C4-2B (cell line): ENCODE measurements at regions not wholly inside any gene's neighbourhood (a gene's known extent, or its start where the extent isn't known, plus 50 kb on each side); places are given as distances from the start of the nearest gene placed in this dataset.

ENCODE experiments used
- H3K27ac ChIP-seq: fragments of 450-650 bp; 2 replicates; pipeline ENCODE4 v1.5.1; 2017
- ZFX ChIP-seq: fragments of 450-650 bp; IDR thresholded peaks from 2 replicates; pipeline ENCODE4 v1.6.1; 2017
- TF ChIP-seq, protein P1 (sequence below): fragments of 450-650 bp; conservative IDR thresholded peaks from 2 replicates; pipeline ENCODE4 v1.5.1; 2017; ENCODE audit warnings: mild to moderate bottlenecking

DNA sequence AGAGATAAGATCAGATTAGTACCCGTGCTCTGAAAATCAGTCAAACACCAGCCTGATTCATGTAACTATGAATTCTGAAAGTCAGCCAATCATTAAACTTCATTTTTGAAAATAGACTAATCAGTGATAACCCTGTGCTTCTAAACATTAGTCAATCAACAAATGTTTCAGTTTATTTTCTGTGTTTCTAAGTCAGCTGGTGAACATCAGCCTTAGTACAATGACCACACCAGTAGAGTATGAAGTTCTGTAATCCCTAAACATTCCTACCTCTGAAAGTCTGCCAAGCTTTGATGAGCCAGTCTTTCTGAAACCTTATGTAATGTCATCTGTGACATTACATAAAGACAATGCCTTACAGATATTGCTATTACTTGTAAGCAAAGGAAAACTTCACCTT lies 807.4 kb upstream of the CRIM1 start:
- H3K27ac ChIP-seq: no peak overlapping the region
- TF ChIP-seq ZFX: no peak
- TF ChIP-seq, protein P1, sequence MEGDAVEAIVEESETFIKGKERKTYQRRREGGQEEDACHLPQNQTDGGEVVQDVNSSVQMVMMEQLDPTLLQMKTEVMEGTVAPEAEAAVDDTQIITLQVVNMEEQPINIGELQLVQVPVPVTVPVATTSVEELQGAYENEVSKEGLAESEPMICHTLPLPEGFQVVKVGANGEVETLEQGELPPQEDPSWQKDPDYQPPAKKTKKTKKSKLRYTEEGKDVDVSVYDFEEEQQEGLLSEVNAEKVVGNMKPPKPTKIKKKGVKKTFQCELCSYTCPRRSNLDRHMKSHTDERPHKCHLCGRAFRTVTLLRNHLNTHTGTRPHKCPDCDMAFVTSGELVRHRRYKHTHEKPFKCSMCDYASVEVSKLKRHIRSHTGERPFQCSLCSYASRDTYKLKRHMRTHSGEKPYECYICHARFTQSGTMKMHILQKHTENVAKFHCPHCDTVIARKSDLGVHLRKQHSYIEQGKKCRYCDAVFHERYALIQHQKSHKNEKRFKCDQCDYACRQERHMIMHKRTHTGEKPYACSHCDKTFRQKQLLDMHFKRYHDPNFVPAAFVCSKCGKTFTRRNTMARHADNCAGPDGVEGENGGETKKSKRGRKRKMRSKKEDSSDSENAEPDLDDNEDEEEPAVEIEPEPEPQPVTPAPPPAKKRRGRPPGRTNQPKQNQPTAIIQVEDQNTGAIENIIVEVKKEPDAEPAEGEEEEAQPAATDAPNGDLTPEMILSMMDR: no peak

DNA sequence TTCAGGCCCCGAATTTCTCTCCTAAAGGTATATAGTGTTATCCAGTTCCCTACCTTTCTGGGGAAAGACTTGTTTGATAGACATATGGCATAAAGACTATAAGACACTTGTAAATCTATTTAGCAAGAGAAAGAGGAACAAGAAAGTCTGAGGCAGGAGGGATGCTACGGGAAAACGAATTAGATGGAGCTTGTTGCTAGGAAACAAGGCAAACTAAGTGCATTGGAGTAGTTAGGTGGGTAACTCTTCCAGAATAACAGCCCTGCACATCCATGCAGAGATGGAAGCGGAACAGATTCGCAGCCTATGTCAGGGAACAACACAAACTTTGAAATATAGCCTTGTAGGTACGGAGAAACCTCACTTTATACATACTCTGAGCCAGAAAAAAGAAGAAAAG lies 810.3 kb upstream of the CRIM1 start:
- H3K27ac ChIP-seq: no peak overlapping the region

DNA sequence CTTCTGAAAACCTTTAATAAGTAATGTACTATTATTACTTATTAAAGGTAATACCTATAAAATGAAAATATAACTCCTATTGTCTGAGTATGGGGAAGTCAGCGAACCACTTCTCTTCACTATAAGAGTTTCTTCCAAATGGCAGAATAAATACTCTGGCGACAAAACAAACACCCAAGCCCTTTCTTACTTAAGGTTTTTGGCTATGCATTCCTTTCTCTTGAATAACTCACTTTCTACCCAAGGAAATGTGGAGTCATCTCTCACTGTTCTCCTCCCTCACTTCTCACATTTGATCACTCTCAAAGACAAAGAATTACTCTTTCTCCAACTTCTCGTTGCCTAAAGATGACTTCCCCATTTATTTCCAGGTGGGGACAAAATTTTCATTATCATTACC lies 816.8 kb upstream of the CRIM1 start:
- H3K27ac ChIP-seq: no peak overlapping the region
- TF ChIP-seq, protein P1: no peak
- no peak for TF ChIP-seq ZFX

More for the DNA sequence above, 810.3 kb upstream of the CRIM1 start:
- no peak for TF ChIP-seq ZFX
- TF ChIP-seq, protein P1: no peak

DNA sequence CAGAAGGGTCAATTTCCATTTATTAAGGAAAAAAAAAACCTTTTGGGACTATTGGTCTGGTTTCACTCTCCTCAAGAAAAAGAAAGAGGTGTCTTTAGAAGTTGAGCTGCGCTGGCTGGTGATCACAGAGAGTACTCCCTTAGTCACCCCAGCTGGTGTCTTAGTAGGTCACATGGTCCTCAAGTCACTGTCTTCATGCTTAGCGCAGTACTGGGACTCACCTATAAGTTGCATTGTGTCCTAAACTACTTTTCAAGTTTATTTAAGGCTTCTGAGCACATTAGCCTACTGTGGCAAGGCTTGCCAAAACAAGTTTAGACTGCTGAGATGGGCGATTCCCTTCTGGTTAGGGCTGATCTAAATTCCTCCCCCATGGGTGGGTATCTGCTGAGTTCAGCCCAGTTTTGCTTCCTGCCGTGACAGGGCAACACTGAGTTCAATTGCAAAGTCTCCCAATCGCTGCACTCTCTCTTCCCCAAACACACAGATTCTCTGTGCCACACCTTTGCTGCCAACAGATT lies 824.9 kb upstream of the CRIM1 start:
- H3K27ac ChIP-seq: no peak overlapping the region
- no peak for TF ChIP-seq ZFX
- TF ChIP-seq, protein P1: no peak

DNA sequence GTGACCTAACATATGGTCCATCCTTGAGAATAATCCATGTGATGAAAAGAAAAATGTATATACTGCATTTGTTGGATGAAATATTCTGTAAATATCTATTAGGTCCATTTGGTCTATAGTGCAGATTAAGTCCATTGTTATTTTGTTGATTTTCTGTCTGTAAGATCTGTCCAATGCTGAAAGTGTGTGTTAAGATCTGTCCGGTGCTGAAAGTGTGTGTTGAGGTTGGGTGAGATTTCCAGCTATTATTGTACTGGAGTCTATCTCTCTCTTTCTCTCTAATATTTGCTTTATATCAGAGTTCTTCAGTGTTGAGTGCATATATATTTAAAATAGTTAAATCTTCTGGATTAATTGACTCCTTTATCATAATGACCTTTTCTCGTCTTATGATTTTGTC lies 828.8 kb upstream of the CRIM1 start:
- no peak overlapping the region for H3K27ac ChIP-seq
- TF ChIP-seq ZFX: no peak
- TF ChIP-seq, protein P1: no peak

DNA sequence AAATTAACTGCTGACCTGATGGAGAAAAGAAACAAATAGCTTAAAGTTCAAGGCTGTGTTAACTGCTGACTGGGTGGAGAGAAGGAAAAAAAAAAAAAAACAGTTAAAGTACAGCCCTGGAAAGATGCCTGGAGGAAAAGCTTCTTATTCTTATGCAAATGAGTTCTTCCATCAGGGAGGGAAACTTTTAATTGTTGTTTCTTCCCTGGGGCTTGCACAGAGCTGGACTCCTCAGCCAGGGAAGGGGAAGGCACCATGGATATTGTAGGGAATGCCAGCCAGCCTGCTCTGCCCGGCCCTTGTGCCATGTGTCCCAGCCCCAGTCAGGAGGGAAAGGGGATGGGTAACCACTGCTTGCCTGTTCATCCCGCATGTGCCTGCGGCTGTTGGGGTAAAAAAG lies 833.1 kb upstream of the CRIM1 start:
- no peak overlapping the region for H3K27ac ChIP-seq
- TF ChIP-seq ZFX: no peak
- TF ChIP-seq, protein P1: no peak

DNA sequence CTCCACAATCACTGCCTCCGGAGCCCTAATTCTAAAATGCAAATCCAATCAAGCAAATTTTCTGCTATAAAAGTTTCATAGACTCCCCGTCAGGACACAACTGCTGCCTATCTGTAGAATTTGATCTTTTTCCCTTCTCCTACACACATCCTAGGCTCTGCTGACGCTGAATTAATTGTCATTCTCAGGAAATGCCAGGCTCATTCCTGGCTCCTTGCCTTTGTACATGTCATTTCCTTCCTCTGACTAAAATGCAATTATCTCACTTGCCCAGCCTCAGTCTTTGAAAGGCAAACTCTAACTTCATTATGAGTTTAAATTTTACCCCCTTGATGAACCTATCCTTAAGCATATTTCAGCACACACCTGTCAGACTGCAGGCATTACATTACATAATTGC lies 844.9 kb upstream of the CRIM1 start:
- no peak overlapping the region for H3K27ac ChIP-seq

More for the DNA sequence above, 844.9 kb upstream of the CRIM1 start:
- TF ChIP-seq, protein P1: no peak
- no peak for TF ChIP-seq ZFX
